ENCODE measurements at regions not wholly inside any gene's neighbourhood (a gene's known extent, or its start where the extent isn't known, plus 50 kb on each side); places are given as distances from the start of the nearest gene placed in this dataset.

GRCh38 chr3:102545276-102545675 lies 110.5 kb downstream of the ZPLD1 start:
- Histone ChIP-seq H3K27ac (ENCODE audit: low read depth, low read length) (no peak overlapping the region), H3K27me3 (ENCODE audit: insufficient read depth, low read length) (no peaks in the 10 kb centered on the region), H3K79me2 (ENCODE audit: insufficient read depth, low read length) (no peaks in the 10 kb centered on the region), H4K20me1 (ENCODE audit: insufficient read depth, low read length) (no peaks in the 10 kb centered on the region), H3K4me2 (ENCODE audit: insufficient read depth, low read length) (no peak overlapping the region), H3K36me3 (ENCODE audit: insufficient read depth, low read length) (no peaks in the 10 kb centered on the region), H2AFZ (ENCODE audit: low read length) (no peak overlapping the region), H3K9me3 (ENCODE audit: low read depth, low read length) (no peaks in the 10 kb centered on the region), H3K4me3 (ENCODE audit: insufficient read depth, low read length) (no peak overlapping the region), H3K4me1 (ENCODE audit: insufficient read depth, low read length) (no peaks in the 10 kb centered on the region)
- DNase-seq (ENCODE audit: insufficient read length, low spot score, missing footprints), result no peak
- no peak for TF ChIP-seq CTCF (IDR thresholded peaks at IDR 0.05; ENCODE audit: extremely low read depth, low read depth, low read length)

- Histone ChIP-seq H3K9me3 (ENCODE audit: low read depth, low read length) (no peaks in the 10 kb centered on the region), H3K4me3 (ENCODE audit: insufficient read depth, low read length) (no peak overlapping the region), H4K20me1 (ENCODE audit: insufficient read depth, low read length) (no peaks in the 10 kb centered on the region), H3K27ac (ENCODE audit: low read depth, low read length) (no peak overlapping the region), H3K79me2 (ENCODE audit: insufficient read depth, low read length) (no peaks in the 10 kb centered on the region), H3K36me3 (ENCODE audit: insufficient read depth, low read length) (no peaks in the 10 kb centered on the region), H3K4me1 (ENCODE audit: insufficient read depth, low read length) (no peaks in the 10 kb centered on the region), H3K27me3 (ENCODE audit: insufficient read depth, low read length) (no peaks in the 10 kb centered on the region), H3K4me2 (ENCODE audit: insufficient read depth, low read length) (no peak overlapping the region), H2AFZ (ENCODE audit: low read length) (no peak overlapping the region)
- no peak for DNase-seq (ENCODE audit: insufficient read length, low spot score, missing footprints)
- no peak for TF ChIP-seq CTCF (IDR thresholded peaks at IDR 0.05; ENCODE audit: extremely low read depth, low read depth, low read length)
Measured at GRCh38 chr3:102553876-102554275, 119.1 kb downstream of the ZPLD1 start.

- no peaks in the 10 kb centered on the region for H3K4me1 ChIP-seq (ENCODE audit: insufficient read depth, low read length)
- H3K36me3 ChIP-seq (ENCODE audit: insufficient read depth, low read length), result no peaks in the 10 kb centered on the region
- TF ChIP-seq CTCF (IDR thresholded peaks at IDR 0.05; ENCODE audit: extremely low read depth, low read depth, low read length), result no peak
- DNase-seq (ENCODE audit: insufficient read length, low spot score, missing footprints), result no peak
- no peak overlapping the region for H3K4me3 ChIP-seq (ENCODE audit: insufficient read depth, low read length)
- no peaks in the 10 kb centered on the region for H3K79me2 ChIP-seq (ENCODE audit: insufficient read depth, low read length)
- no peak overlapping the region for H3K4me2 ChIP-seq (ENCODE audit: insufficient read depth, low read length)
- no peaks in the 10 kb centered on the region for H3K27me3 ChIP-seq (ENCODE audit: insufficient read depth, low read length)
- no peaks in the 10 kb centered on the region for H3K9me3 ChIP-seq (ENCODE audit: low read depth, low read length)
- H2AFZ ChIP-seq (ENCODE audit: low read length), result no peak overlapping the region
- no peak overlapping the region for H3K27ac ChIP-seq (ENCODE audit: low read depth, low read length)
- H4K20me1 ChIP-seq (ENCODE audit: insufficient read depth, low read length), result no peaks in the 10 kb centered on the region
Measured at GRCh38 chr3:102570511-102570910, 135.7 kb downstream of the ZPLD1 start.

- Histone ChIP-seq H3K36me3 (ENCODE audit: insufficient read depth, low read length) (no peaks in the 10 kb centered on the region), H3K79me2 (ENCODE audit: insufficient read depth, low read length) (no peaks in the 10 kb centered on the region), H3K27me3 (ENCODE audit: insufficient read depth, low read length) (no peaks in the 10 kb centered on the region), H2AFZ (ENCODE audit: low read length) (no peak overlapping the region), H3K4me2 (ENCODE audit: insufficient read depth, low read length) (no peak overlapping the region), H3K9me3 (ENCODE audit: low read depth, low read length) (no peaks in the 10 kb centered on the region), H4K20me1 (ENCODE audit: insufficient read depth, low read length) (no peaks in the 10 kb centered on the region), H3K4me1 (ENCODE audit: insufficient read depth, low read length) (no peaks in the 10 kb centered on the region), H3K4me3 (ENCODE audit: insufficient read depth, low read length) (no peak overlapping the region), H3K27ac (ENCODE audit: low read depth, low read length) (no peak overlapping the region)
- no peak for DNase-seq (ENCODE audit: insufficient read length, low spot score, missing footprints)
- TF ChIP-seq CTCF (IDR thresholded peaks at IDR 0.05; ENCODE audit: extremely low read depth, low read depth, low read length), result no peak
Measured at GRCh38 chr3:102571006-102571405, 136.2 kb downstream of the ZPLD1 start.

All from osteoblast (primary cell).